ENCODE measurements at regions not wholly inside any gene's neighbourhood (a gene's known extent, or its start where the extent isn't known, plus 50 kb on each side); places are given as distances from the start of the nearest gene placed in this dataset.
"Not testable (repeated sequence)": the region's sequence is repeated elsewhere in the genome, so short reads cannot be mapped to it uniquely, and the experiment has no call there.

GRCh38 chrX:82528525-82528924 lies 979.6 kb upstream of the POU3F4 start:
- no peak for ATAC-seq
- no peaks in the 10 kb centered on the region for H3K4me1 Mint-ChIP-seq (ENCODE audit: low read depth)
- no peaks in the 10 kb centered on the region for H3K27me3 Mint-ChIP-seq (ENCODE audit: low read depth)
- H3K9me3 Mint-ChIP-seq, result no peaks in the 10 kb centered on the region
- no peak for DNase-seq
- H3K36me3 Mint-ChIP-seq (ENCODE audit: insufficient read depth), result no peaks in the 10 kb centered on the region
- H3K4me3 Mint-ChIP-seq, result no peak overlapping the region

- no peaks in the 10 kb centered on the region for H3K36me3 Mint-ChIP-seq (ENCODE audit: insufficient read depth)
- no peaks in the 10 kb centered on the region for H3K9me3 Mint-ChIP-seq
- no peak overlapping the region for H3K4me3 Mint-ChIP-seq
- no peak for DNase-seq
- no peaks in the 10 kb centered on the region for H3K27me3 Mint-ChIP-seq (ENCODE audit: low read depth)
- no peak for ATAC-seq
- H3K4me1 Mint-ChIP-seq (ENCODE audit: low read depth), result no peaks in the 10 kb centered on the region
These were observed 973.9 kb upstream of the POU3F4 start for GRCh38 chrX:82534086-82534597.

- H3K4me3 Mint-ChIP-seq; ATAC-seq; DNase-seq; H3K4me1 Mint-ChIP-seq (ENCODE audit: low read depth); H3K27me3 Mint-ChIP-seq (ENCODE audit: low read depth); H3K36me3 Mint-ChIP-seq (ENCODE audit: insufficient read depth); H3K9me3 Mint-ChIP-seq: not testable (repeated sequence)
These were observed 970.9 kb upstream of the POU3F4 start for GRCh38 chrX:82537205-82537604.

GRCh38 chrX:82541822-82542221 lies 966.3 kb upstream of the POU3F4 start:
- no peaks in the 10 kb centered on the region for H3K27me3 Mint-ChIP-seq (ENCODE audit: low read depth)
- H3K36me3 Mint-ChIP-seq (ENCODE audit: insufficient read depth), result no peaks in the 10 kb centered on the region
- ATAC-seq (no peak), DNase-seq (no peak)
- H3K9me3 Mint-ChIP-seq, result no peaks in the 10 kb centered on the region
- no peak overlapping the region for H3K4me3 Mint-ChIP-seq
- H3K4me1 Mint-ChIP-seq (ENCODE audit: low read depth), result no peaks in the 10 kb centered on the region

GRCh38 chrX:82552201-82552600 lies 955.9 kb upstream of the POU3F4 start:
- ATAC-seq; H3K4me1 Mint-ChIP-seq (ENCODE audit: low read depth); H3K27me3 Mint-ChIP-seq (ENCODE audit: low read depth); H3K36me3 Mint-ChIP-seq (ENCODE audit: insufficient read depth); H3K4me3 Mint-ChIP-seq; H3K9me3 Mint-ChIP-seq; DNase-seq: not testable (repeated sequence)

GRCh38 chrX:82556588-82556987 lies 951.5 kb upstream of the POU3F4 start:
- H3K9me3 Mint-ChIP-seq, result peaks cover 3% of the 10 kb centered on the region
- H3K4me1 Mint-ChIP-seq (ENCODE audit: low read depth), result no peaks in the 10 kb centered on the region
- H3K36me3 Mint-ChIP-seq (ENCODE audit: insufficient read depth), result no peaks in the 10 kb centered on the region
- ATAC-seq (no peak), DNase-seq (no peak)
- H3K4me3 Mint-ChIP-seq, result no peak overlapping the region
- H3K27me3 Mint-ChIP-seq (ENCODE audit: low read depth), result no peaks in the 10 kb centered on the region

- H3K9me3 Mint-ChIP-seq, result no peaks in the 10 kb centered on the region
- ATAC-seq, result no peak
- no peak for DNase-seq
- no peaks in the 10 kb centered on the region for H3K36me3 Mint-ChIP-seq (ENCODE audit: insufficient read depth)
- H3K4me3 Mint-ChIP-seq, result no peak overlapping the region
- H3K4me1 Mint-ChIP-seq (ENCODE audit: low read depth), result no peaks in the 10 kb centered on the region
- no peaks in the 10 kb centered on the region for H3K27me3 Mint-ChIP-seq (ENCODE audit: low read depth)
These were observed 922.2 kb upstream of the POU3F4 start for GRCh38 chrX:82585868-82586267.

GRCh38 chrX:82589410-82589809 lies 918.7 kb upstream of the POU3F4 start:
- no peaks in the 10 kb centered on the region for H3K36me3 Mint-ChIP-seq (ENCODE audit: insufficient read depth)
- ATAC-seq (no peak), DNase-seq (no peak)
- no peak overlapping the region for H3K4me3 Mint-ChIP-seq
- no peaks in the 10 kb centered on the region for H3K9me3 Mint-ChIP-seq
- no peaks in the 10 kb centered on the region for H3K27me3 Mint-ChIP-seq (ENCODE audit: low read depth)
- H3K4me1 Mint-ChIP-seq (ENCODE audit: low read depth), result no peaks in the 10 kb centered on the region

- Mint-ChIP-seq H3K9me3 (no peaks in the 10 kb centered on the region), H3K36me3 (ENCODE audit: insufficient read depth) (no peaks in the 10 kb centered on the region), H3K27me3 (ENCODE audit: low read depth) (no peaks in the 10 kb centered on the region), H3K4me3 (no peak overlapping the region), H3K4me1 (ENCODE audit: low read depth) (no peaks in the 10 kb centered on the region)
- ATAC-seq (no peak), DNase-seq (no peak)
These were observed 916.7 kb upstream of the POU3F4 start for GRCh38 chrX:82591421-82591820.

- no peaks in the 10 kb centered on the region for H3K4me1 Mint-ChIP-seq (ENCODE audit: low read depth)
- no peak for DNase-seq
- peaks cover 5% of the 10 kb centered on the region for H3K9me3 Mint-ChIP-seq
- ATAC-seq, result no peak
- no peaks in the 10 kb centered on the region for H3K27me3 Mint-ChIP-seq (ENCODE audit: low read depth)
- H3K36me3 Mint-ChIP-seq (ENCODE audit: insufficient read depth), result no peaks in the 10 kb centered on the region
- no peak overlapping the region for H3K4me3 Mint-ChIP-seq
These were observed 881.1 kb upstream of the POU3F4 start for GRCh38 chrX:82626978-82627377.

- H3K36me3 Mint-ChIP-seq (ENCODE audit: insufficient read depth), result no peaks in the 10 kb centered on the region
- H3K9me3 Mint-ChIP-seq, result peaks cover 6% of the 10 kb centered on the region
- H3K4me1 Mint-ChIP-seq (ENCODE audit: low read depth), result no peaks in the 10 kb centered on the region
- no peak for DNase-seq
- no peaks in the 10 kb centered on the region for H3K27me3 Mint-ChIP-seq (ENCODE audit: low read depth)
- ATAC-seq, result no peak
- H3K4me3 Mint-ChIP-seq, result no peak overlapping the region
These were observed 880.5 kb upstream of the POU3F4 start for GRCh38 chrX:82627568-82627967.

- H3K9me3 Mint-ChIP-seq, result peaks cover 10% of the 10 kb centered on the region
- H3K4me3 Mint-ChIP-seq, result no peak overlapping the region
- ATAC-seq (no peak), DNase-seq (no peak)
- no peaks in the 10 kb centered on the region for H3K4me1 Mint-ChIP-seq (ENCODE audit: low read depth)
- no peaks in the 10 kb centered on the region for H3K36me3 Mint-ChIP-seq (ENCODE audit: insufficient read depth)
- no peaks in the 10 kb centered on the region for H3K27me3 Mint-ChIP-seq (ENCODE audit: low read depth)
These were observed 860.0 kb upstream of the POU3F4 start for GRCh38 chrX:82648062-82648461.

GRCh38 chrX:82649645-82650044 lies 858.4 kb upstream of the POU3F4 start:
- Mint-ChIP-seq H3K4me1 (ENCODE audit: low read depth) (no peaks in the 10 kb centered on the region), H3K4me3 (no peak overlapping the region), H3K9me3 (peaks cover 7% of the 10 kb centered on the region), H3K36me3 (ENCODE audit: insufficient read depth) (no peaks in the 10 kb centered on the region), H3K27me3 (ENCODE audit: low read depth) (no peaks in the 10 kb centered on the region)
- DNase-seq (no peak), ATAC-seq (no peak)

- Mint-ChIP-seq H3K4me1 (ENCODE audit: low read depth) (no peaks in the 10 kb centered on the region), H3K36me3 (ENCODE audit: insufficient read depth) (no peaks in the 10 kb centered on the region), H3K9me3 (no peaks in the 10 kb centered on the region), H3K27me3 (ENCODE audit: low read depth) (no peaks in the 10 kb centered on the region), H3K4me3 (no peak overlapping the region)
- DNase-seq (no peak), ATAC-seq (no peak)
These were observed 849.6 kb upstream of the POU3F4 start for GRCh38 chrX:82658492-82658891.

GRCh38 chrX:82666355-82666754 lies 841.7 kb upstream of the POU3F4 start:
- H3K9me3 Mint-ChIP-seq, result no peaks in the 10 kb centered on the region
- H3K4me3 Mint-ChIP-seq, result no peak overlapping the region
- DNase-seq (no peak), ATAC-seq (no peak)
- H3K4me1 Mint-ChIP-seq (ENCODE audit: low read depth), result no peaks in the 10 kb centered on the region
- no peaks in the 10 kb centered on the region for H3K27me3 Mint-ChIP-seq (ENCODE audit: low read depth)
- no peaks in the 10 kb centered on the region for H3K36me3 Mint-ChIP-seq (ENCODE audit: insufficient read depth)

GRCh38 chrX:82675104-82675503 lies 833.0 kb upstream of the POU3F4 start:
- Mint-ChIP-seq H3K4me1 (ENCODE audit: low read depth) (no peaks in the 10 kb centered on the region), H3K4me3 (no peak overlapping the region), H3K27me3 (ENCODE audit: low read depth) (no peaks in the 10 kb centered on the region), H3K36me3 (ENCODE audit: insufficient read depth) (no peaks in the 10 kb centered on the region), H3K9me3 (no peaks in the 10 kb centered on the region)
- DNase-seq (no peak), ATAC-seq (no peak)
